HG03060 (cell line): ENCODE measurements at regions not wholly inside any gene's neighbourhood (a gene's known extent, or its start where the extent isn't known, plus 50 kb on each side); places are given as distances from the start of the nearest gene placed in this dataset.

Experiments
- ATAC-seq: cut with Tn5 transposase; IDR thresholded peaks from one replicate; pipeline ENCODE4 v1.9.1; 2021; ENCODE audit warnings: low read depth, moderate number of reproducible peaks; ENCODE audit not compliant: unreplicated experiment

GRCh38 chr1:238252033-238252802 is 361.5 kb upstream of the ZP4 start:
- peak; percentile 53 for ATAC-seq

- ATAC-seq, result no peak
Measured at GRCh38 chr1:238248356-238248755, 357.6 kb upstream of the ZP4 start.

- ATAC-seq, result no peak
Measured at GRCh38 chr1:238242181-238242580, 351.5 kb upstream of the ZP4 start.

- ATAC-seq, result no peak
Measured at GRCh38 chr1:238241607-238242006, 350.9 kb upstream of the ZP4 start.

GRCh38 chr1:238239343-238239742 is 348.6 kb upstream of the ZP4 start:
- ATAC-seq, result no peak

GRCh38 chr1:238233966-238234365 is 343.2 kb upstream of the ZP4 start:
- no peak for ATAC-seq

- ATAC-seq, result no peak
Measured at GRCh38 chr1:238232084-238232710, 341.5 kb upstream of the ZP4 start.

GRCh38 chr1:238226810-238227209 is 336.1 kb upstream of the ZP4 start:
- ATAC-seq, result no peak

GRCh38 chr1:238223076-238223640 is 332.4 kb upstream of the ZP4 start:
- ATAC-seq, result no peak

GRCh38 chr1:238221738-238222137 is 331.0 kb upstream of the ZP4 start:
- ATAC-seq, result no peak

- ATAC-seq, result no peak
Measured at GRCh38 chr1:238214449-238214848, 323.7 kb upstream of the ZP4 start.

GRCh38 chr1:238205045-238205662 is 314.4 kb upstream of the ZP4 start:
- ATAC-seq, result no peak

GRCh38 chr1:238201992-238202391 is 311.3 kb upstream of the ZP4 start:
- no peak for ATAC-seq

- ATAC-seq, result no peak
Measured at GRCh38 chr1:238199325-238199724, 308.6 kb upstream of the ZP4 start.

GRCh38 chr1:238196516-238196915 is 305.8 kb upstream of the ZP4 start:
- no peak for ATAC-seq

GRCh38 chr1:238191170-238191569 is 300.4 kb upstream of the ZP4 start:
- no peak for ATAC-seq

- no peak for ATAC-seq
Measured at GRCh38 chr1:238187575-238187949, 296.8 kb upstream of the ZP4 start.

GRCh38 chr1:238186887-238187574 is 296.3 kb upstream of the ZP4 start:
- ATAC-seq, result no peak

GRCh38 chr1:238177960-238178645 is 287.4 kb upstream of the ZP4 start:
- ATAC-seq, result no peak

- no peak for ATAC-seq
Measured at GRCh38 chr1:238177351-238177750, 286.6 kb upstream of the ZP4 start.
